Fibroblast of pulmonary artery (primary cell): ENCODE measurements at regions not wholly inside any gene's neighbourhood (a gene's known extent, or its start where the extent isn't known, plus 50 kb on each side); places are given as distances from the start of the nearest gene placed in this dataset.
A peak's percentile ranks its signal among the peaks of the same experiment; 100 is the strongest.

Experiments
- DNase-seq: peaks from one replicate; pipeline ENCODE4 v3.0.0-alpha.2; 2010; ENCODE audit warnings: low read depth
- H3K4me3 ChIP-seq: replicated peaks from 2 replicates; pipeline ENCODE4 v1.5.1; 2011; ENCODE audit warnings: low read depth, mild to moderate bottlenecking, control low read depth, low read length, moderate library complexity
- TF ChIP-seq, protein P1 (sequence below): IDR thresholded peaks from 2 replicates; pipeline ENCODE4 v1.5.1; 2011; ENCODE audit warnings: mild to moderate bottlenecking, control low read depth, low read length, inconsistent platforms; ENCODE audit errors: missing control alignments

GRCh38 chr10:124155781-124156435 is 62.5 kb upstream of the CHST15 start:
- TF ChIP-seq, protein P1, sequence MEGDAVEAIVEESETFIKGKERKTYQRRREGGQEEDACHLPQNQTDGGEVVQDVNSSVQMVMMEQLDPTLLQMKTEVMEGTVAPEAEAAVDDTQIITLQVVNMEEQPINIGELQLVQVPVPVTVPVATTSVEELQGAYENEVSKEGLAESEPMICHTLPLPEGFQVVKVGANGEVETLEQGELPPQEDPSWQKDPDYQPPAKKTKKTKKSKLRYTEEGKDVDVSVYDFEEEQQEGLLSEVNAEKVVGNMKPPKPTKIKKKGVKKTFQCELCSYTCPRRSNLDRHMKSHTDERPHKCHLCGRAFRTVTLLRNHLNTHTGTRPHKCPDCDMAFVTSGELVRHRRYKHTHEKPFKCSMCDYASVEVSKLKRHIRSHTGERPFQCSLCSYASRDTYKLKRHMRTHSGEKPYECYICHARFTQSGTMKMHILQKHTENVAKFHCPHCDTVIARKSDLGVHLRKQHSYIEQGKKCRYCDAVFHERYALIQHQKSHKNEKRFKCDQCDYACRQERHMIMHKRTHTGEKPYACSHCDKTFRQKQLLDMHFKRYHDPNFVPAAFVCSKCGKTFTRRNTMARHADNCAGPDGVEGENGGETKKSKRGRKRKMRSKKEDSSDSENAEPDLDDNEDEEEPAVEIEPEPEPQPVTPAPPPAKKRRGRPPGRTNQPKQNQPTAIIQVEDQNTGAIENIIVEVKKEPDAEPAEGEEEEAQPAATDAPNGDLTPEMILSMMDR: no peak
- no peak overlapping the region for H3K4me3 ChIP-seq
- peak; percentile 64 for DNase-seq

- DNase-seq: peak; percentile 73
- TF ChIP-seq, protein P1: no peak
- H3K4me3 ChIP-seq: no peak overlapping the region
Observed at GRCh38 chr10:124153023-124153826, 59.8 kb upstream of the CHST15 start.

- peak; percentile 66 for DNase-seq
- TF ChIP-seq, protein P1: no peak
- no peak overlapping the region for H3K4me3 ChIP-seq
Observed at GRCh38 chr10:124152139-124153022, 59.0 kb upstream of the CHST15 start.

GRCh38 chr10:124151466-124152095 is 58.2 kb upstream of the CHST15 start:
- H3K4me3 ChIP-seq: no peak overlapping the region
- TF ChIP-seq, protein P1: no peak
- DNase-seq: no peak

DNA sequence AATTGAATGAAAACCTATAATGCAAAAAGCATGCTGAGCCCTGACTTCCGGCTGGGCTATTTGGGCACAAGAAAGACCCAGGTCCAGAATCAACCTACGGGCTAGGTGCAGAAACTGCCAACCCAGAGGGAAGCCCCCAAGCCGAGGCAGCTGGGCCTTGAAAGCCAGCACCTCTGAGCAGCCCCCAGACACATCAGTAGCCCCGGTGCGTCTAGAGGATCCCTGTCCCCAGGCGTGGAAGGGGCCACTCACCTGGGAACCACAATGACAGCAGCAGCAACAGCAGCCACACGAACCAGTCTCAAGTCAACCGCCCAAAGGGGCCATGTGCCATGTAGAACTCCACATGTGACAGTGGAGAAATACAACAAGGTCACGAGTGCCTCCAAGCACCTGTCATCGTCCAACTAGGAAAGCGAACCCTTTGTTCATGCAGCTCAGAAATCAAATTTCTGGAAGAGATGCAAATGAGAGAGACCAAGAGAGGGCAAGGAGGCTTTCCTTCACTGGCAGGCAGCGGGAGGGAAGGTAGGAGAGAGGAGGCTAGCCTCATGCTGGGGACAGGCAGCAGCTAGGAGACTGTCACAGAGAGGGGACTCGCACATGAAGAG is 57.5 kb upstream of the CHST15 start:
- no peak overlapping the region for H3K4me3 ChIP-seq
- DNase-seq: no peak
- TF ChIP-seq, protein P1: no peak

GRCh38 chr10:124150189-124150806 is 56.9 kb upstream of the CHST15 start:
- H3K4me3 ChIP-seq: no peak overlapping the region
- TF ChIP-seq, protein P1: no peak
- no peak for DNase-seq
